Activated T-cell treated with anti-CD3 and anti-CD28 coated beads for 48 hours (primary cell): ENCODE measurements at regions not wholly inside any gene's neighbourhood (a gene's known extent, or its start where the extent isn't known, plus 50 kb on each side); places are given as distances from the start of the nearest gene placed in this dataset.

ENCODE experiments used
- DNase-seq: peaks from one replicate; pipeline ENCODE4 v3.0.0-alpha.2; 2020; ENCODE audit warnings: low read depth

DNA sequence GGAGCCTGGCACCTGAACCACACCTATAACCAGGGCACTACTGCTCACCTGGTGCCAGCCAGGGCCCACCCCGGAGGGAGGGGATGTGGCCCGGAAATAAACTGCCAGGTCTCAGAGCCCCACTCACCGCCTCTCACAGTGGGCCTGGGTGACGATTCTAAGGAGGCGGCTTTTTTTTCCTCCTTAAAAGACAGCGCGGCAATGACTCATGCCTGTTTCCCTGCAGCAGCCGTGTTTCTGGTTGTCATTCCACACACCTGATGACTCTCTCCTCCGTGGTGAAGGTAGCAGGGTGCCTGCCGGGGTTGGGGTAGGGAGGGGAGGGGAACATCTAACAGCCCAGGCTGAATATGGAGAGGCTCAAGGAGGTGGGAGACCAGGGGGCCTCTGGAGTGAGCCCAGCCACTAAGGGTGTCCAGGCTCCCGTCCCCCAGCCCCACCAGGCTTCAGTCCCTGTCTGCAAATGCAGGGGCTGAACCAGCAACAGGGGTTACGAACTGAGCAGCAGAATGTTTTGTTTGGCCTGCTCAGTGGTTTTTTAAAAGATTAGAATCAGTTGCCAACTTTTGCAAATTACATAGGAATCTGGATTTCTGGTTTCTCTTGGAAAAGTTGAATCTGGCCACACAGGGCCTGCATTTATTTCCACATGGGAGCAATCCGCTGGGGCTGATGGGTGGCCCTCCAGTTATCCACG, 127.3 kb upstream of the LINGO1 start:
- DNase-seq, result no peak

DNA sequence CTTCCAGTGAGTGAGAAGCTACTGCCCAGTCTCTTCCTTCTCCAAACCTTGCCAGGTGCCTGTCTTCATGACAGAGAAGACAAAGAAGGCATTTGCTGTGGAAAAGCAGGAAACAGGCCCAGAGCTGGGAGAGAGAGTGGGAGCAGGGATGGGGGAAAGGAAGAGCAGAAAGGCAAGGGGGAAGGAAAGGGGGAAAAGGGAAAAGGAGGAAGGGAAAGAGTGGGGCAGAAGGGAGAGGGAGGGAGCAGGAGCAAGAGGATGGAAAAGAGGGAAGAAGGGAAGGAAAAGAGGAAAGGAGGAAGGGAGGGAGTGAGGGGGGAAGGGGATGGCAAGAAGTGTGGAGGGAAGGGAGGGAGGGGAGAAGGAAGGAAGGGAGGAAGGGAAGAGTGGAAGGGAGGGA, 121.2 kb upstream of the LINGO1 start:
- DNase-seq, result no peak

DNA sequence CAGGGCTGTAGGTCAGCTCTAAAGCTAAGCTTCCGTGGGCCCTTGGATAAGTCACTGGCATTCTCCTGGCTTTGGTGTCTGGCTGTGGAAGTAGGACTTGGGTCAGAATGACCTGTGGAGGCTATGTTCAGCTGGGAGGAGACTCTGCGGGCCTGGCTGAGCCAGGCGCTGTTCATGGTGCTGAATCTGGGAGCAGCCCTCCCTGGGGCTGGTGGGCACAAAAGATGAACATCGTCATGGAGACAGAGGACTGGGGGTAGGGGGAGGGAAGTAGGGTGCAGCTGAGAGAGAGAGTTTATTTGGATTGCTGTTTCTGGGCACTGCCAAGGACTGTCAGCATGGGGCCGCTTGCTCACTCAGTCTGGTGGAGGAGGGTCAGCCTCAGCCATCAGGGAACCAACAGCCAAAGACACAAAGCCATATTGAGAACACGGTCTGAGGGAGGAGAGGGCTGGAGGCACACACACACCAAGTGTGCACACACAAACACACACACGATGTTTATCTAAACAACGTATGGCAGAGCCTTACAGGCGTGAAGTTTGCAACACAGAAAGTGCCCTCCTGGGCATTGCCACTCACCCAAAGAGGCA, 120.7 kb upstream of the LINGO1 start:
- DNase-seq, result no peak

DNA sequence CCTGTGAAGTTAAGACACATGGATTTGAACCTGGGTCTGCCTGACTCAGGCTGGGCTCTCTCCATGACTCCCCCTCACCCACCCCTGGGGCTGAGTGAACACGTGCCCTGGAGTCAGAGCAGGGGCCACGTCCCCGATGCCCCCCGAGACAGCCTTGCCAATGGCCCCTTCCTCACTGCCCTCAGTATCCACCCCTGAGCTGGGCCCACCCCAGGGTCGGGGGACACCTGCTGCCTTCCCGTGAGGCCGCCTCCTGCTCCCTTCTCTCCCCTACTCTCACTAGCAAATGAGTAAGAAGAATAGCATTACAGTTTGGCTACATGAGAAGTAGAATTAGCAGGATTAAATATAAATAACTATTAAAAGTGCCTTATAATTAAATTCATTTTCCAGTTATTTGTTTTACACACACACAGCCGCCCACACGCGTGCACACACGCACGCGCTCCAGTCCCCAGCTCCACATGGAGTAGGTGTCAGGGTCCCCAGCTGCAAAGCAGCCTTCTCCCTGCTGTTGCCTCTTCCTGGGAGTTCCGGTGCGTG, 117.4 kb upstream of the LINGO1 start:
- no peak for DNase-seq

DNA sequence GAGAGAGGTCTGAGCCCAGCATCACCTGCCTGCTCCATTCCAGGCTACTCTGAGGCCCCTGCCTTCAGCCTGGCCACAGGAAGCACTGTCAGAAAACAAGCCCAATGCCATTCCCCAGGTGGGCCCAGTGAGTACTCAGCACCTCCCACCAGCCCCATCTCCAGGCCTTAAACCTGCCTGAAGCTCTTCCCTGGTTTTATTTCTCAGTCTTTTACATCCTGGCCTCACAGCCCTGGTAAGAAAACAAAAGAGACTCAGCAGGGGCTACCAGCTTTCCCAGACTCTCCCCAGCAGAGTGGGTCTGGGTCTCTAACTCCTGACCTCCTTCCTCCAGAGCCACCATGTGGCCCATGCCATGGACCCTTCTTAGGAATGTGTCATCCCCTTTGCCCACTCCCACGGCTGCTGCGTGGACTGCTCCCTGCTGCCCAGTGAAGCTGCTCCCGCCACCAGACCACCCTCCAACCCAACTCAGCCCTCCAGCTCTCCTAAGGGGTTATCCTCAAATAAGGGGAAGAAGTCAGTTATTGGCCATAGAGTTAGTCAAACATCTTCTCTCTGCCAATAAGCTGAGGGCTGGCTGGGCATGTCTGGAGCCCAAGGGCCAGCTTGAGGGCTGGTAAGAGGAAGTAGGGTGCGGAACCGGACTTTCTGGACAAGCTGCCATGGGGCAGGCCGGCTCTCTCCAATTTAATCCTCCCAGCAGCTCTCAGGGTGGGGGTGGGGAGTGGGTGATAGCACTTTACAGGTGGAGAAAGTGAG, 116.7 kb upstream of the LINGO1 start:
- DNase-seq, result no peak

DNA sequence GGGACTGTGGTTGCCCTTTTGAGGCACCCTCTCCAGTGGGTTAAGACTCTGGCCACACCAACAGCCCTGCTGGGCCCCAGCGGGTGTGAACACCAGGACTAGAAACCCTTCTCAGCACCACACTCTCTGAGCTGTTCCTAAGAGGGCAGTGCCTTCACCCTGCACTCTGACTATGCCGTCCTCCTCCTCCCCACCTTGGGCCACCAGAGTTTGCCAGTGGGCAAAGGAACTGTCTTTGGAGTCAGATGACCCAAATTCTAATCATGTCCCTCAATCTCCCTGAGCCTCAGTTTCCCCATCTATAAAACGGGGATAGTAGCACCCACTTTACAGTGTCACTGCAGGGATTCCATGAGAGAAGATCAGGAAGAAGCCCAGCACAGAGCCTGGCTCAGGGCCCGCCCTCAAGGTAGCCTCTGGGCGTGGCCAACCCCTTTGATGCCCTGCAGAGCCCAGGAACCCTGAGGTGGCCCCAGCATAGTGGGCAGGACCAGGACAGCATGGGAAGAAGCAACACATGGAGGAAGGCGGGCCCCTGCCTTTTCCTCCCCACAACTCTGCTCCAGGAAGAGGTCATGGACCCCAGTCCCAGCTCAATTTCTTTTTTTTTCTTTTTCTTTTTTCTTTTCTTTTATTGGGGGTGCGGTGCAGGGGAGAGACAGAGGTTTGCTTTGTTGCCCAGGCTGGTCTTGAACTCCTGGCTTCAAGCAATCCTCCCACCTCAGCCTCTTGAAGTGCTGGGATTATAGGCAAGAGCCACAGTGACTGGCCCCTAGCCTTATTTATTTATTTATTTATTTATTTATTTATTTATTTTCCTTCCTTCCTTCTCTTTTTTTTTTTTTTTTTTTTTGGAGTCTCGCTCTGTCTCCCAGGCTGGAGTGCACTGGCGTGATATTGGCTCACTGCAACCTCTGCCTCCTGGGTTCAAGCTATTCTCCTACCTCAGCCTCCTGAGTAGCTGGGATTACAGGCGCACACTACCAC, 115.7 kb upstream of the LINGO1 start:
- no peak for DNase-seq

DNA sequence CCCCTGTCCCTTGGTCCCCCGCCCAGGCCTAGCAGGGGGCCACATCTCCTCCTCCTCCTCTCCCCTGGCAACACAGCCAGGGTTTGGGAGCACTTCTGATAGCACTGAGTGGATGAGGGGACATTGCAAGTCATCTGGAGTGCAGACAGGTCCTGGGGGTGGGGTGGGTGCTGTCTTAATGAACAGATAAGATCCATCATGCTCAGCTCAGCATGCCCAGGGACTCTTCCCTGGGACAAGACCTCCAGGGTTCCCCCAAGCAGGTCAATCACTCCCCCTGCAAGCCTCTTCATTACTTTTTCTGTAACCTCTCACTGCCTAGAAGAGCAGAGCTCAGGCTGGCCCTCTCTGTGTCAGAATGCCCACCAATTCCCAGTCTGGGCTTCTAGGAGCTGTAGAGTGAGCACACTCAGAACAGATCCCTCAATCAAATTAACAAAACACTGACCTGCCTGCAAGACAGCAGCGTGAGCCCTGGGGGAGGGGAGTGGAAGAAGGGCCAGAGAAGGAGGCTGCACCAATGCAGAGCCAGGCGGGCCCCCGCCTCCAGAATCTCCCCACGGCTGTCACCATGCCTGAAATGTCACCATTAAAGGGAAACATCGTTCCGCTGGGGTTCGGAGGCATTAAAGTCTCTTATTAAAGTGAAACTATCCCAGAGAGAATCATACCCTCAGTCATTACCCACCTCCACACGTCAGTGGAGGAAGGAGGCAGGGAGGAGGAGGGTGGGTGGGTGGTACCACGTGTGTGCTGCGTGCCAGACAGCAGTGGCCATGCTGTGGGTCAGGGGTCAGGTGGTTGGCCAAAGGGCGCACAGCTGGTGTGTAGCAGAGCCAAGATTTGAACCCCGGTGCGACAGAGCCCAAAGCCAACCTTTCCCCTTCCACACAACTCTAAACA, 114.7 kb upstream of the LINGO1 start:
- no peak for DNase-seq

DNA sequence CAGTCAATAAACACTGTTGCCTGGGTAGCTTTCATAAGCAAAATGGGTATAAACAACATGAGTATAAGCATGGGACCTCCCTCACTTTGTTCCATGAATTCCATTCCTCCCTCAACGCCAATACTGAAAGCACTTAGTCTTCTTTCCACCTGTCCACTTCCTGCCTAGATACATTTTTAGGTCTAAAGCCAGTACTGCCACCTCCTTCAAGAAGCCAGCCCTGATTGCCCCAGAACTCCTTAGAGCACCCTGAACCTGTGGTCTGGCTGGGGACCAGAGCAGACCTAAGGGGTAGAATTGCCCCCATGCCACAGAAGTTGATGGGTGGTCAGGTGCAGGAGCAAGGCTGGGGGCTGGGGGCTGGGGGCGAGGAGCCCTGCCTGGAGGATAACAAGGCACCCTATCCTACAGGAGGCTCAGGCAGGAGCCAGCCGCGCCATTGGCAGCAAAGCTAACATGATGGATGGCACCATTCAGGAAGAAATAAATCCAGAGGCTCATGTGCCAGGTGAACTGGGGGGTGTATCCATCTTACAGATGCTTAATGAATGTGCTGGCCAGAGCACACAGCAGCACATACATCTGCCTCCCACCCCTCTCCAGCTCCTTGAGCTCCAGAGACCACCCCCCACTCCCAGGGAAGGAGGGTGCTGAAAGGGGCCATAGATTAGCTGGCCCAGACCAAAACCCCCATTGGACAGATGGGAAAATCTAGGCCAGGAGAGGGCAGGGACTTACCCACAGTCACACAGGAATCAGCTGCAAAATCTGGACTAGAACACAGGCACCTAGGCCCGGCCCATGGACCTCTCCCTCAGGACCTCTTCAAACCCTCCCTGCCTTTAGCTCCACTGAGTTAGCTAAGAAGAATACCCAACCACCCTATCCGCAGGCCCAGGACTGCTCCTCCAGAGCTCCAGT, 113.8 kb upstream of the LINGO1 start:
- no peak for DNase-seq

DNA sequence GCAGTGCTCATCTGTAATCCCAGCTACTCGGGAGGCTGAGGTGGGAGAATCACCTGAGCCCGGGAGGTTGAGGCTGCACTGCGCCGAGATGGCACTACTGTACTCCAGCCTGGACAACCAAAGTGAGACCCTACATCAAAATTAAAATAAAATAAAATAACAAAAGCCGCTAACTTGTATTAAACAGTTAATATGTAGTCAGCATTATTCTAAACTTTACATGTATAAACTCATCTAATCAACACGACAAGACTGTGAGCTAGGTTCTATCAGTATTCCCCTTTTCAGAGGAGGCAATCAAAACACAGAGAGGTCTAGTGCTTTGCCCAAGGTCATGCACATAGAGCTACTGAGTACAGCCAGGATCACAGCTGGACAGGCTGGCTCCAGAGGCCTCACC, 111.7 kb upstream of the LINGO1 start:
- DNase-seq, result no peak

DNA sequence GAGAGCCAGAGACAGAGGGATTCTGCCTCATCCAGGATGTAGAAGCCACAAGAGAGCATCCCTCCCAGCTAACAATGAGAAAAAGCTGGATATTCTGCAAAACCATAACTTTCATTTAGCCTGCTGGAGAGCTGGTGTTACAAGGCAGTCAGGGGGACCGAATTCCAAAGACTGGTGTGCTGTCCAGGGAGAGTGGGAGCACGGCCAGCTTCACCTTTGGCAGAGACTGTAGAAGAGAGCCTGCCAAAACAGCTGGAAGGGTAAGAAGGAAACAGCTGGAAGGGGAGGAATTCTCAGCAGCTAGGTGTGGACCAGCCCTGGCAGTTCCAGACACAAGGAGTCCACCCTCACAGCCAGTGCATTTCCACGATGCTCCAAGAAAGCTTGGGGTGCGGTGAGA, 109.9 kb upstream of the LINGO1 start:
- no peak for DNase-seq

DNA sequence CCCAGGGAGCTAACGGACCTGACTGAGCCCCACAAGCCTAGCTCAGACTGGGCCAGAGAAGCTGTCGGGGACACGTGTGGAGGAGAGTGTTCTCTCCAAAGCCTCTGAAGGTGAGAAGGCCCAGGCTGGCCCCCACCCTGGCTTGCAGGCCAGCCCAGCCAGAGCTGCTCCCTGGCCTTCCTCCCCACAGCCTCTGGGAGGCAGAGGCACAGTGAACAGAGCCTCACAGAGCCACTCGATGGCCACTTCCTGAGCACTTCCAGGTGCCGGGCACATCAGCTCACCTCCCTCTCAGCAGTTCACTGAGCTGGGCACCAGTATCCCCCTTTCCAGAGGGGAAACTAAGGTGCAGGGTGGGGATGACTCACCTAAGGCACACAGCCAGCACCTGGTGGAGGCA, 109.4 kb upstream of the LINGO1 start:
- DNase-seq, result no peak

DNA sequence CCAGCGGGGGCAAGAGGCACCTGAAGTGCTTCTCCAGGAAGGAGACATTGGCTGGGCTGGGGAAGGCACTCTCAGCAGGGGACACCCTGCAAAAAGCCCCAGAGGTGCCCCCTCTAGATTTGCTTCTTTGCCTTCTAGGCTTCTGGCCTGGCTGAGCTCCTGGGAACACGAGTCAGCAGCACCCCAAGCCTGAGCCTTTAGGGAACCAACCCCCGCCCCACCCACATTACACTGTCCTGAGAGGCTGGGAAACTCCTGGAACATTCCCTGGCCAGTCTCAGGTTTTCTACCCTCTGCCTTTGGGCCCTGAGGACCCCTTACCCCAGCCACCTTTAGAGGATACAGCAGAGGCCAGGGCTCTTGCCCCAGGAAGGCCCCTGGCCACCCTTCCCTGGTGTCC, 108.4 kb upstream of the LINGO1 start:
- DNase-seq, result no peak

DNA sequence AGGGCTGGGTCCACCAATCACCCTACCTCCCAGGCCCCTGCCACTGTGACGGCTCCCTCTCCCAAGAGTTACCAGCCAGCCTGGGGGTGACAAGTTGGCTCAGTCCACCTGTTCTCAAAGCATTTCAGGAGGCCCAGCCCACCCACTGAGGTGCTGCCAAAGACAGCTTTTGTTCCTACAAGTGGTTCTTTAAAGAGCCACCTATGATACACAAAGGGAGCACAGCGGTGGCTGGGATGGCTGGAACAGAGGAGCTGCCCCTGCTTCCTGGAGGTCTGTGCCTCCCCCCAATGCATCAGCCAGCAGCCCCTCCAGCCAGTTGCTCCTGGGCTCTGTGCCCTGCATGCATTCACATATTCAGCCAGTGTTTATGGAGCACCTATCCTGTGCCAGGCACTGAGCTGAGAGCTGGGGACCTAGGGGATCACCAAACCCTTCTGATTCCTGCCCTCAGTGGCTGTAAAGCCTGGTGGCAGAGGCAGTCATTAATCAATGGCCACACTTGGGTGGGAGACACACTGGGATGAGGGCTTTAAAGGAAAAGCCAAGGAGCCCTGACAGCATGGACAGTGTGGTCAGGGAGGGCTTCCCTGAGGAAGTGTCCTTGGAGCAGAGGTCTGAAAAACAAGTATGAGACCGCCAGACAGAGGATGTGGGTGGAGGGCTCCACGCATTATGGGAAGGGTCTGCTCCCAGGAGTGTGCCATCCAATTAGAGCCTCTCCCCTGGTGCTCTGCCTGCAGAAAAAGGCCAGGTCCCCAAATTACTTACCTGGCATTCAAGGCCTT, 107.1 kb upstream of the LINGO1 start:
- no peak for DNase-seq

DNA sequence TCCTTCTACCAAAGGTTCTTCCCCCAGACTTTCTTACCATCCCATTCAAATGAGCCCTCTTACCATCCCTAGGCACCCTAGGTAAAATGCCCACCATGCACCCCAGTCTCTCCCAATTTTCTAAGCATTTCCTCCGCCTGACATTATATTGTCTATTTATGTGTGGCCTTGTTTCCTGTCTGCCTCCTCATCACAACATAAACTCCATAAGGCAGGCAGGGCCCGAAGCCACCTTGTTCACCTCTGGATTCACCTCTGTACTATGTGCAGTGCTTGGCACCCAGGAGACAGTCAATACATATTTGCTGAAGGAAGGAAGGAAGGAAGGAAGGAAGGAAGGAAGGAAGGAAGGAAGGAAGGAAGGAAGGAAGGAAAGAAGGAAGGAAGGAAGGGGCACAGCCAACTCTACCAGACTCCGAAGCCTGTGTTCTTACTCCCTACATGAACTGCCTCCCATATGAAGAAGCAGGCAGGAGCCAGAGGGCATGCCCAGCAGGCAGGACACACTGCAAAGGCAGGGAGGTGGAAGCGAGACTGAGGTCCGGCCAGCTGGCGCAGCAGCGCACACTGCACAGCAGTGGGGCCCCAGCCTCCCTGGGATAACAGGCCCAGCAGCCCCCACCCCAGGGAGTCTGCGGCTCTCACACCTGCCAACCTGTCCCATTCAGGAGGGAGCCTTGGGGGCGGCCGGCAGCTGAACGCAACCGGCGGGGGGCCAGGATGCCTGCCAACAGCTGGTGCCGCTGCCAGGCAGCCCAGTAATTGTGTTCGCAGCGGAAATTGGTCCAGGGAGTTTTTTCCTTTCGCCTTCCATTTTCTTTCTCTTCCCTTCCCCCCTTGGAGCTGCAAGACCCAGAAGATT, 106.0 kb upstream of the LINGO1 start:
- DNase-seq, result no peak

DNA sequence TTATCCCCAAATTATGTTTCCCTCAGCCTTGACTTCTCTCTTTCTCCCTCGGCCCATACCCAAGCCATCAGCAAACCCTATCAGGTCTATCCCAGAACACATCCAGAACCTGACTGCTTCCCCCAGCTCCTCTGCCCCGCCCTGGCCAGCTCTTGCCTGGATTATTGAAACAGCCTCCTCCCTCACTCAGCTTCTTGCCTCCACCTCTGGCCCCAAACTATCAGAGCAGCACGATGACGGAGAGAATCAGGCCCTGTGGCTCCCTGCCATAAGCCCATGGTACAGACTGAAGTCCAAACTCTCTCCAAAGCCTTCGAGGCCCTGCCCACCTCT, 105.3 kb upstream of the LINGO1 start:
- DNase-seq, result no peak

DNA sequence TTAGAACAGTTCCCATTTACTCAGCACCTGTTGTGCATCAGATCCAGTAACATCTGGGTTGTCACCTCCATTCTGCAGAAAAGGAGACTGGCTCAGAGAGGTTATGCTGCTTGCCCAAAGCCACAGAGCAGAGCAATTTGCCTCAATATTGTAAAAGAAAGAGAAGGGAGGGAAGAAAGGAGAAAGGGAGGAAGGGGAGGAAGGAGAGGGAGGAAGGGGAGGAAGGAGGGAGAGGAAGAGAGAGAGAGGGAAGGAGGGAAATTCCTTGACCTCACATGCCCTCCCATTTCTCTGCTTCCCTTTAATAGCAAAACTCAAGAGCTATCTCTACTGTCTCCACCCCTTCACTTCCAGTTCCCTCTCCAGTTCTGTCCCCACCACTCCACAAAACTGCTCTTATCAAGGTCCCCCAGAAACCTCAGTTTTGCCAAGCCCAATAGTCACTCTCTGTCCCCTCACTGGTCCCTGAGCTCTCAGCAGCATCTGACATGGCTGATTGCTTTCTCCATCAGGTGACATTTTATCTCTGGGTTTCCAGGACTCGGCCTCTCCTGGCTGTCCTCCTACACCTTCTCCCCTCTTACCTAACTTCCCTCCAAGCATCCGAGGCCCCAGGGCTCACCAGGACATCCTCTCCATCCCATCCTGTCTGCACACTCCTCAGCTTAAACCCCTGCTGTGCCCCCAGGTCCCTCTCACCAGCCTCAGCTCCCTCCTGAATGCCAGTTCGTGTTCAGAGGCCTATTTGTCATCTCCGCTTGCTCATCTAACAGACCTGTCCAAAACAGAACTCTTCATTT, 104.7 kb upstream of the LINGO1 start:
- DNase-seq, result no peak

DNA sequence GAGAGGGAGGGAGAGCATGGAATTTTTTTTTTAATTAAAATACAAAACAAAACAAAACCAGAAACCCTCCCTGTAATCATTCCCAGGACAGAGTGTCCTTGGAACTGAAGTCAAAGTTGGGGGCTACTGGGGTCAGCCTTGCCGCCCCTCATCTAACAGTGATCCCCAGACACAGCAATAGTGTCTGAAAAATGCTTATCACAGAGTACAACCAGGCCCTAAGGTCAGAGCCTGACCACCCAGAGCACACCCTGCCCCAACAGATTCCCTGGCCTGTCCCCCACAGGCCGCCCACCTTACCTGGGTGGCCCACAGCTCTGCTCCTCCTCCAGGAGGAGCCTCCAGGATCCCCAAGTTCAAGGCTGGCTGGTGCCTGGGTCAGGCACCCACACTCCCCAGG, 101.6 kb upstream of the LINGO1 start:
- DNase-seq, result no peak
